H1 (cell line): ENCODE measurements at regions not wholly inside any gene's neighbourhood (a gene's known extent, or its start where the extent isn't known, plus 50 kb on each side); places are given as distances from the start of the nearest gene placed in this dataset.
A peak's percentile ranks its signal among the peaks of the same experiment; 100 is the strongest.

Experiments
- CTCF ChIA-PET: fragments of 300-600 bp; sonication (Branson Sonifier 250); formaldehyde crosslinking; loops from one replicate; lab custom pipeline; 2021; ENCODE audit not compliant: partially characterized antibody; lab: Charles Lee
- POLR2A ChIA-PET: fragments of 300-600 bp; sonication (Branson Sonifier 250); formaldehyde crosslinking; loops from one replicate; lab custom pipeline; 2021; ENCODE audit warnings: inconsistent platforms; ENCODE audit not compliant: partially characterized antibody; lab: Charles Lee
- DNase-seq, 2 experiments: peaks; one replicate each; pipeline versions ENCODE4 v3.0.0 to v3.0.0-alpha.2; 2010 to 2022; ENCODE audit warnings: low spot score in 2 of 2, low read depth in 1 of 2, mixed read lengths in 1 of 2
- FAIRE-seq: peaks from 2 replicates; lab custom pipeline; 2011; peaks lifted over from hg19 to GRCh38; lab: Jason Lieb, UNC
- H2AFZ ChIP-seq: 2 replicates; pipeline ENCODE4 v1.8.1; 2012; ENCODE audit warnings: low read length, inconsistent platforms
- H2AK5ac ChIP-seq: 2 replicates; pipeline ENCODE4 v1.6.1; 2013; ENCODE audit warnings: low read depth, low read length
- H2BK120ac ChIP-seq: replicated peaks from 2 replicates; pipeline ENCODE3; 2013; ENCODE audit warnings: low read depth, low read length, inconsistent platforms
- H2BK12ac ChIP-seq: 2 replicates; pipeline ENCODE4 v1.6.1; 2013; ENCODE audit warnings: low read depth, low read length
- H2BK15ac ChIP-seq: 2 replicates; pipeline ENCODE4 v1.6.1; 2013; ENCODE audit warnings: low read length
- H2BK20ac ChIP-seq: 2 replicates; pipeline ENCODE4 v1.6.1; 2013; ENCODE audit warnings: low read length
- H2BK5ac ChIP-seq: 2 replicates; pipeline ENCODE4 v1.6.1; 2013; ENCODE audit warnings: low read depth, low read length
- H3K14ac ChIP-seq: 2 replicates; pipeline ENCODE4 v1.6.1; 2013; ENCODE audit warnings: inconsistent platforms; ENCODE audit not compliant: insufficient read length
- H3K18ac ChIP-seq: 2 replicates; pipeline ENCODE4 v1.6.1; 2013; ENCODE audit warnings: low read length; ENCODE audit errors: extremely low read depth
- H3K23ac ChIP-seq: 2 replicates; pipeline ENCODE4 v1.6.1; 2013; ENCODE audit warnings: inconsistent platforms; ENCODE audit not compliant: insufficient read length
- H3K23me2 ChIP-seq: 2 replicates; pipeline ENCODE4 v1.6.1; 2013; ENCODE audit warnings: low read depth, low read length
- H3K27ac ChIP-seq: 2 replicates; pipeline ENCODE4 v1.6.1; 2011; ENCODE audit warnings: low read depth, low read length, inconsistent platforms
- H3K27me3 ChIP-seq, 4 experiments: replicated peaks in 1 of 4; 1 replicate in 1 of 4; 2 replicates in 3 of 4; pipeline versions ENCODE4 v1.6.1 to v1.8.1; 2011 to 2013; ENCODE audit warnings: low read length in 3 of 4, mild to moderate bottlenecking in 3 of 4, inconsistent platforms in 2 of 4, mixed read lengths in 2 of 4, moderate library complexity in 1 of 4; ENCODE audit not compliant: control insufficient read depth in 3 of 4, insufficient read depth in 3 of 4; ENCODE audit errors: extremely low read depth in 1 of 4
- H3K36me3 ChIP-seq, 4 experiments: 2 replicates each; pipeline versions ENCODE4 v1.6.1 to v1.8.1; 2011 to 2013; ENCODE audit warnings: mild to moderate bottlenecking in 4 of 4, low read length in 3 of 4, moderate library complexity in 2 of 4, control low read depth in 1 of 4, inconsistent platforms in 1 of 4; ENCODE audit not compliant: insufficient read depth in 4 of 4, control insufficient read depth in 2 of 4
- H3K4ac ChIP-seq: replicated peaks from 2 replicates; pipeline ENCODE3; 2013; ENCODE audit warnings: low read length, low read depth, mixed read lengths, inconsistent platforms; ENCODE audit not compliant: insufficient read length
- H3K4me1 ChIP-seq, 4 experiments: replicated peaks in 1 of 4; 1 replicate in 1 of 4; 2 replicates in 3 of 4; pipeline versions ENCODE4 v1.6.1 to v1.8.1; 2011 to 2013; ENCODE audit warnings: low read length in 3 of 4, inconsistent platforms in 2 of 4, mixed read lengths in 1 of 4; ENCODE audit not compliant: insufficient read depth in 4 of 4, control insufficient read depth in 3 of 4
- H3K4me2 ChIP-seq, 2 experiments: 2 replicates each; pipeline versions ENCODE4 v1.6.1 to v1.8.1; 2011 to 2013; ENCODE audit warnings: low read depth in 2 of 2, low read length in 2 of 2, control low read depth in 1 of 2, inconsistent platforms in 1 of 2, mild to moderate bottlenecking in 1 of 2; ENCODE audit not compliant: insufficient read depth in 1 of 2
- H3K4me3 ChIP-seq, 4 experiments: fragments of 200-600, 300-600 bp in 1 of 4; sonication (generic), shearing (Covaris generic), sonication (Bioruptor Twin) in 1 of 4; 2 replicates each; pipeline versions ENCODE4 v1.5.1 to v1.8.1; 2011 to 2016; ENCODE audit warnings: low read length in 4 of 4, low read depth in 3 of 4, control low read depth in 2 of 4, inconsistent platforms in 2 of 4, mild to moderate bottlenecking in 2 of 4, mixed read lengths in 1 of 4, moderate library complexity in 1 of 4; ENCODE audit not compliant: insufficient read depth in 2 of 4; ENCODE audit errors: extremely low read depth in 1 of 4
- H3K56ac ChIP-seq: replicated peaks from 2 replicates; pipeline ENCODE3; 2013; ENCODE audit warnings: low read depth, mild to moderate bottlenecking, mixed read lengths, low read length, inconsistent platforms; ENCODE audit not compliant: insufficient read length
- H3K79me1 ChIP-seq: 2 replicates; pipeline ENCODE4 v1.6.1; 2013; ENCODE audit warnings: low read depth, low read length, control low read depth
- H3K79me2 ChIP-seq, 2 experiments: 2 replicates each; pipeline versions ENCODE4 v1.6.1 to v1.8.1; 2012 to 2013; ENCODE audit warnings: low read length in 2 of 2, mild to moderate bottlenecking in 2 of 2, inconsistent platforms in 1 of 2; ENCODE audit not compliant: insufficient read depth in 2 of 2, control insufficient read depth in 1 of 2
- H3K9ac ChIP-seq, 4 experiments: replicated peaks in 1 of 4; 1 replicate in 1 of 4; 2 replicates in 3 of 4; pipeline versions ENCODE4 v1.6.1 to v1.8.1; 2011 to 2013; ENCODE audit warnings: low read depth in 3 of 4, low read length in 3 of 4, control low read depth in 2 of 4, mild to moderate bottlenecking in 2 of 4, moderate library complexity in 2 of 4, inconsistent platforms in 1 of 4; ENCODE audit errors: extremely low read depth in 1 of 4
- H3K9me3 ChIP-seq, 2 experiments: 2 replicates each; pipeline versions ENCODE4 v1.6.1 to v1.8.1; 2012 to 2013; ENCODE audit warnings: mild to moderate bottlenecking in 2 of 2, moderate library complexity in 2 of 2, control low read depth in 1 of 2, inconsistent platforms in 1 of 2, low read depth in 1 of 2, low read length in 1 of 2, mixed read lengths in 1 of 2; ENCODE audit not compliant: insufficient read depth in 2 of 2
- H4K20me1 ChIP-seq, 2 experiments: replicated peaks in 1 of 2; 2 replicates each; pipeline versions ENCODE3 to v1.8.1; 2011 to 2013; ENCODE audit warnings: inconsistent platforms in 2 of 2, low read length in 2 of 2, mild to moderate bottlenecking in 1 of 2; ENCODE audit not compliant: insufficient read depth in 2 of 2, control insufficient read depth in 1 of 2
- H4K5ac ChIP-seq: 2 replicates; pipeline ENCODE4 v1.6.1; 2013; ENCODE audit warnings: low read length, low read depth, mixed read lengths, inconsistent platforms; ENCODE audit not compliant: insufficient read length
- H4K8ac ChIP-seq: 2 replicates; pipeline ENCODE4 v1.8.0; 2013; ENCODE audit warnings: mild to moderate bottlenecking, moderate library complexity, low read length, inconsistent platforms; ENCODE audit not compliant: insufficient read depth; ENCODE audit errors: extremely low read depth
- H4K91ac ChIP-seq: replicated peaks from 2 replicates; pipeline ENCODE3; 2013; ENCODE audit warnings: low read length, mixed read lengths, inconsistent platforms; ENCODE audit not compliant: insufficient read length
- GTF2F1 ChIP-seq: IDR thresholded peaks from 2 replicates; pipeline ENCODE4 v1.6.1; 2012; ENCODE audit warnings: low read depth, low read length, improper control_type of control experiment, borderline replicate concordance
- NRF1 ChIP-seq: IDR thresholded peaks from 2 replicates; pipeline ENCODE4 v1.6.1; 2011; ENCODE audit warnings: mild to moderate bottlenecking, low read depth, low read length, improper control_type of control experiment
- RAD21 ChIP-seq, 2 experiments: IDR thresholded peaks in 1 of 2; conservative IDR thresholded peaks in 1 of 2; 2 replicates each; pipeline ENCODE4 v1.6.1; 2011; ENCODE audit warnings: low read depth in 2 of 2, low read length in 2 of 2, improper control_type of control experiment in 1 of 2, inconsistent platforms in 1 of 2, mild to moderate bottlenecking in 1 of 2, moderate library complexity in 1 of 2
- RBBP5 ChIP-seq: IDR thresholded peaks from 2 replicates; pipeline ENCODE4 v1.7.1; 2012; ENCODE audit warnings: low read depth, mild to moderate bottlenecking, inconsistent platforms, low read length, moderate library complexity, borderline replicate concordance
- WGBS, 2 experiments: shearing (Covaris generic) in 1 of 2; methylation state at CpG; one replicate each; pipeline versions ENCODE4 v1.1.6 to v1.1.7; 2013 to 2015; ENCODE audit warnings: low lambda C conversion rate in 2 of 2, mixed read lengths in 2 of 2, inconsistent platforms in 1 of 2, low coverage in 1 of 2, missing lambda C conversion rate in 1 of 2; ENCODE audit not compliant: insufficient replicate concordance in 2 of 2, insufficient coverage in 1 of 2, insufficient read length in 1 of 2; ENCODE audit errors: extremely low coverage in 1 of 2, missing lambda C conversion rate in 1 of 2; 5-methylcytosine and 5-hydroxymethylcytosine counted together
- TF ChIP-seq, protein P1 (sequence below): IDR thresholded peaks from 2 replicates; pipeline ENCODE4 v1.6.1; 2012; ENCODE audit warnings: inconsistent platforms

DNA sequence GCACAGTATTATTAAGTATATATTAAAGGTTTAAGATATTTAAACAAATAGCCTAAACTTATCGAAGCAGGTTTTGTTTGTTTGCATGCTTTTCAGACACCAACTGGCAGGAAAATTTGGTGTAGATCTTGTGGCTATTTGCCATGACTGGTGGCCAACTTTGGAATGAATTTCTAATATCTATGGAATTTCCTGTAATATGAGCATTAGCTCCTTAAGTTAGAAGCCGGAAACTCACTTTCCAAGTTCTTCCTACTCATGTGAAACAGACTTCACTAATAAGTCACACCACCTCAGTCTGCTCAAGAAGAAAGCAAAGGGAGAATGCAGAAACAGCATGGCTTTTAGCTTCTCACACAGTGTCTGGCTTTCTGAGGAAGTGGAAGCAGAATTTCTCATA is 563.9 kb downstream of the GRXCR1 start:
- H2BK15ac ChIP-seq: no peak overlapping the region
- H3K23ac ChIP-seq: no peak overlapping the region
- H4K5ac ChIP-seq: no peak overlapping the region
- no peak for DNase-seq
- 97% methylated on average over 2 of the region's 2 CpGs; no CpG with 5 or more reads in 1 of the 2 experiments for WGBS, 2 experiments
- peak overlapping the region; percentile 70; the same call in 1 of the 2 replicates for H2AFZ ChIP-seq
- TF ChIP-seq NRF1: no peak
- TF ChIP-seq, protein P1, sequence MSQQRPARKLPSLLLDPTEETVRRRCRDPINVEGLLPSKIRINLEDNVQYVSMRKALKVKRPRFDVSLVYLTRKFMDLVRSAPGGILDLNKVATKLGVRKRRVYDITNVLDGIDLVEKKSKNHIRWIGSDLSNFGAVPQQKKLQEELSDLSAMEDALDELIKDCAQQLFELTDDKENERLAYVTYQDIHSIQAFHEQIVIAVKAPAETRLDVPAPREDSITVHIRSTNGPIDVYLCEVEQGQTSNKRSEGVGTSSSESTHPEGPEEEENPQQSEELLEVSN: no peak
- no peak for TF ChIP-seq RAD21 (IDR thresholded peaks at IDR 0.05 in 1 of 2, conservative IDR thresholded peaks at IDR 0.05 in 1 of 2; ENCODE audit: low read depth in 2 of 2, low read length in 2 of 2)
- no peak for TF ChIP-seq RBBP5
- TF ChIP-seq GTF2F1: no peak
- H3K9me3 ChIP-seq: no peaks in the 10 kb centered on the region
- no peaks in the 10 kb centered on the region for H4K20me1 ChIP-seq
- no peak for FAIRE-seq
- H3K4me1 ChIP-seq: peaks cover 0 to 6% (median 3%) of the 10 kb centered on the region in 4 experiments; a peak in 3 of 7 replicates
- no peak overlapping the region for H3K4ac ChIP-seq
- H4K91ac ChIP-seq: no peak overlapping the region
- no peak overlapping the region for H2BK20ac ChIP-seq
- no peaks in the 10 kb centered on the region for H3K36me3 ChIP-seq
- H3K23me2 ChIP-seq: no peaks in the 10 kb centered on the region; the same call in 1 of the 2 replicates
- H3K79me2 ChIP-seq: no peaks in the 10 kb centered on the region
- POLR2A ChIA-PET: no interaction called here
- H2AK5ac ChIP-seq: no peak overlapping the region
- no peak overlapping the region for H2BK12ac ChIP-seq
- H3K27ac ChIP-seq: no peak overlapping the region
- H3K14ac ChIP-seq: no peak overlapping the region
- no peaks in the 10 kb centered on the region for H3K27me3 ChIP-seq
- no peak overlapping the region for H3K9ac ChIP-seq
- H3K18ac ChIP-seq: no peak overlapping the region
- no peak overlapping the region for H4K8ac ChIP-seq
- CTCF ChIA-PET: no interaction called here
- H3K4me2 ChIP-seq: no peak overlapping the region
- H3K56ac ChIP-seq: no peak overlapping the region
- H2BK120ac ChIP-seq: no peak overlapping the region
- no peak overlapping the region for H2BK5ac ChIP-seq
- no peaks in the 10 kb centered on the region for H3K79me1 ChIP-seq
- no peak overlapping the region for H3K4me3 ChIP-seq
